ENCODE measurements at regions not wholly inside any gene's neighbourhood (a gene's known extent, or its start where the extent isn't known, plus 50 kb on each side); places are given as distances from the start of the nearest gene placed in this dataset.

GRCh38 chr13:34655554-34655953 lies 286.5 kb upstream of the NBEA start:
- DNase-seq: no peak

- DNase-seq: no peak
Measured at GRCh38 chr13:34657716-34658115, 284.4 kb upstream of the NBEA start.

GRCh38 chr13:34667286-34668218 lies 274.5 kb upstream of the NBEA start:
- DNase-seq: no peak

GRCh38 chr13:34671137-34671536 lies 270.9 kb upstream of the NBEA start:
- DNase-seq: no peak

GRCh38 chr13:34672631-34673030 lies 269.4 kb upstream of the NBEA start:
- no peak for DNase-seq

- DNase-seq: no peak
Measured at GRCh38 chr13:34675626-34676025, 266.4 kb upstream of the NBEA start.

- no peak for DNase-seq
Measured at GRCh38 chr13:34678154-34678553, 263.9 kb upstream of the NBEA start.

- no peak for DNase-seq
Measured at GRCh38 chr13:34681405-34681955, 260.6 kb upstream of the NBEA start.

GRCh38 chr13:34695063-34695462 lies 247.0 kb upstream of the NBEA start:
- no peak for DNase-seq

- no peak for DNase-seq
Measured at GRCh38 chr13:34696296-34696695, 245.8 kb upstream of the NBEA start.

GRCh38 chr13:34696741-34697140 lies 245.3 kb upstream of the NBEA start:
- no peak for DNase-seq

- no peak for DNase-seq
Measured at GRCh38 chr13:34698945-34699344, 243.1 kb upstream of the NBEA start.

GRCh38 chr13:34700155-34700554 lies 241.9 kb upstream of the NBEA start:
- no peak for DNase-seq

GRCh38 chr13:34701919-34702318 lies 240.2 kb upstream of the NBEA start:
- DNase-seq: no peak

- DNase-seq: no peak
Measured at GRCh38 chr13:34708566-34709313, 233.3 kb upstream of the NBEA start.

- DNase-seq: no peak
Measured at GRCh38 chr13:34719060-34719875, 222.8 kb upstream of the NBEA start.

GRCh38 chr13:34720618-34721017 lies 221.5 kb upstream of the NBEA start:
- no peak for DNase-seq

GRCh38 chr13:34721631-34722595 lies 220.2 kb upstream of the NBEA start:
- DNase-seq: no peak

- DNase-seq: no peak
Measured at GRCh38 chr13:34722922-34723321, 219.1 kb upstream of the NBEA start.

GRCh38 chr13:34730961-34731360 lies 211.1 kb upstream of the NBEA start:
- DNase-seq: no peak

- no peak for DNase-seq
Measured at GRCh38 chr13:34731486-34731885, 210.6 kb upstream of the NBEA start.

GRCh38 chr13:34733721-34734120 lies 208.3 kb upstream of the NBEA start:
- no peak for DNase-seq

All from CD4-positive, alpha-beta T cell treated with Interleukin-12 subunit alpha and Interleukin-12 subunit beta, for 1 hour (primary cell).